WTC11 (cell line): ENCODE measurements at regions not wholly inside any gene's neighbourhood (a gene's known extent, or its start where the extent isn't known, plus 50 kb on each side); places are given as distances from the start of the nearest gene placed in this dataset.

Source experiments
- ATAC-seq: fragments of 200-7000 bp; cut with Tn5 transposase; 2 replicates; pipeline ENCODE4 v1.10.0; 2021; ENCODE audit warnings: mild to moderate bottlenecking, moderate library complexity
- CTCF ChIA-PET: fragments of 300-600 bp; sonication (Branson Sonifier 250); formaldehyde crosslinking; loops from one replicate; lab custom pipeline; 2021; ENCODE audit warnings: antibody characterized with exemption; lab: Charles Lee
- POLR2A ChIA-PET: fragments of 350-600 bp; sonication (Branson Sonifier 250); formaldehyde crosslinking; loops from one replicate; lab custom pipeline; 2021; ENCODE audit warnings: antibody characterized with exemption; lab: Charles Lee
- DNase-seq: peaks from one replicate; pipeline ENCODE4 v3.0.0; 2021; ENCODE audit warnings: low spot score
- H3K27ac Mint-ChIP-seq: 2 replicates; pipeline ENCODE4 v1.8.0; 2021; ENCODE audit warnings: mixed read lengths
- H3K27me3 Mint-ChIP-seq: 2 replicates; pipeline ENCODE4 v1.8.0; 2021; ENCODE audit warnings: low read depth, mild to moderate bottlenecking, moderate library complexity, mixed read lengths
- H3K36me3 Mint-ChIP-seq: 2 replicates; pipeline ENCODE4 v1.8.0; 2021; ENCODE audit warnings: mixed read lengths
- H3K4me1 Mint-ChIP-seq: 2 replicates; pipeline ENCODE4 v1.8.0; 2022; ENCODE audit warnings: mixed read lengths
- H3K4me3 Mint-ChIP-seq: 2 replicates; pipeline ENCODE4 v1.8.0; 2021; ENCODE audit warnings: mild to moderate bottlenecking, moderate library complexity, mixed read lengths
- H3K9me3 Mint-ChIP-seq: 2 replicates; pipeline ENCODE4 v1.8.0; 2021; ENCODE audit warnings: mixed read lengths
- FOXJ3 ChIP-seq: sonication (generic); formaldehyde crosslinking; IDR thresholded peaks from 2 replicates; pipeline ENCODE4 v1.9.0; 2021; ENCODE audit warnings: missing genetic modification reagents, mild to moderate bottlenecking, borderline replicate concordance
- GTF2I ChIP-seq: fragments of 250-450 bp; sonication (Bioruptor Pico); conservative IDR thresholded peaks from 2 replicates; pipeline ENCODE4 v1.4.0; 2021; ENCODE audit warnings: mild to moderate bottlenecking
- NR2C2 ChIP-seq: sonication (generic); formaldehyde crosslinking; IDR thresholded peaks from 2 replicates; pipeline ENCODE4 v1.8.0; 2022; ENCODE audit warnings: mild to moderate bottlenecking, missing genetic modification reagents
- SMAD4 ChIP-seq: sonication (generic); formaldehyde crosslinking; IDR thresholded peaks from 2 replicates; pipeline ENCODE4 v1.8.0; 2022; ENCODE audit warnings: mild to moderate bottlenecking, missing genetic modification reagents
- SOX15 ChIP-seq: fragments of 250-450 bp; sonication (Bioruptor Pico); IDR thresholded peaks from 2 replicates; pipeline ENCODE4 v1.9.0; 2021; ENCODE audit warnings: mild to moderate bottlenecking
- TEAD1 ChIP-seq: sonication (generic); formaldehyde crosslinking; IDR thresholded peaks from 2 replicates; pipeline ENCODE4 v1.8.0; 2022; ENCODE audit warnings: mild to moderate bottlenecking, missing genetic modification reagents
- ZNF138 ChIP-seq: sonication (generic); formaldehyde crosslinking; conservative IDR thresholded peaks from 2 replicates; pipeline ENCODE4 v1.8.1; 2022; ENCODE audit warnings: mild to moderate bottlenecking, moderate library complexity, missing genetic modification reagents
- ZNF263 ChIP-seq: sonication (generic); formaldehyde crosslinking; IDR thresholded peaks from 2 replicates; pipeline ENCODE4 v1.8.1; 2022; ENCODE audit warnings: low read depth, mild to moderate bottlenecking, moderate library complexity, missing genetic modification reagents
- ZNF423 ChIP-seq: fragments of 250-450 bp; sonication (Bioruptor Pico); IDR thresholded peaks from 2 replicates; pipeline ENCODE4 v2.1.2; 2022; ENCODE audit warnings: mild to moderate bottlenecking, moderate library complexity
- TF ChIP-seq, protein P1 (sequence below): sonication (generic); formaldehyde crosslinking; IDR thresholded peaks from 2 replicates; pipeline ENCODE4 v1.8.0; 2023; ENCODE audit warnings: mild to moderate bottlenecking, missing genetic modification reagents
- TF ChIP-seq, protein P2 (sequence below): sonication (generic); formaldehyde crosslinking; IDR thresholded peaks from 2 replicates; pipeline ENCODE4 v1.8.0; 2022; ENCODE audit warnings: missing genetic modification reagents
- TF ChIP-seq, protein P3 (sequence below): sonication (generic); formaldehyde crosslinking; IDR thresholded peaks from 2 replicates; pipeline ENCODE4 v1.8.1; 2023; ENCODE audit warnings: mild to moderate bottlenecking, missing genetic modification reagents
- TF ChIP-seq, protein P4 (sequence below): fragments of 250-450 bp; sonication (Bioruptor Pico); IDR thresholded peaks from 2 replicates; pipeline ENCODE4 v1.9.0; 2021; ENCODE audit warnings: mild to moderate bottlenecking
- TF ChIP-seq, protein P5 (sequence below): sonication (generic); formaldehyde crosslinking; IDR thresholded peaks from 2 replicates; pipeline ENCODE4 v1.8.1; 2022; ENCODE audit warnings: mild to moderate bottlenecking, moderate library complexity, missing genetic modification reagents
- TF ChIP-seq, protein P6 (sequence below): fragments of 250-450 bp; sonication (Bioruptor Pico); IDR thresholded peaks from 2 replicates; pipeline ENCODE4 v1.9.0; 2021; ENCODE audit warnings: mild to moderate bottlenecking
- TF ChIP-seq, protein P7 (sequence below): sonication (generic); formaldehyde crosslinking; IDR thresholded peaks from 2 replicates; pipeline ENCODE4 v1.8.1; 2023; ENCODE audit warnings: mild to moderate bottlenecking, missing genetic modification reagents, borderline replicate concordance
- TF ChIP-seq, protein P8 (sequence below): sonication (generic); formaldehyde crosslinking; IDR thresholded peaks from 2 replicates; pipeline ENCODE4 v1.8.1; 2022; ENCODE audit warnings: low read depth, missing genetic modification reagents, borderline replicate concordance

DNA sequence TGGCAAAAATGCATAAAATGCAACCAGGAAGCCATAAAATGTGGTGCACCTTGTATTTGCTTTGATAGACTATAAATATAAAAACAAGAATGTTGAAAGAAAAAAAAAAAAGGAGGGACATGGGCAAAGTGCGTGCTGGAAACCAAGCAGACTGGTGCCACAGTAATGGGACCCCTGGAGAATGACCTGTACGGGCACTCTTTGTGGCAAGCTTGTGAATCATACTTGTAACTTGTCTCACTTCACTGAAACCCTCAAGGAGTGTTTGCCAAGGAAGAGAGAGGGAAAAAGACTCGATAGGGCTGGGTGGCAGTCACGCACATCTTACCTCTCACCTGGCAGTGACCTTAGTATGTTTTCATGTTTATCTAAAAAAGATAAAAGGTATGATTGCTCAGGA is 1183.6 kb downstream of the GATA3 start:
- H3K27ac Mint-ChIP-seq, result no peak overlapping the region
- no peak for DNase-seq
- no peak overlapping the region for H3K4me3 Mint-ChIP-seq
- no peaks in the 10 kb centered on the region for H3K27me3 Mint-ChIP-seq
- POLR2A ChIA-PET, result interaction anchor here (0.5 kb wide), 1 partner anchor 1185 kb away, joined by 3 read pairs; no protein-coding TSS in a partner anchor
- CTCF ChIA-PET, result no interaction called here
- TF ChIP-seq ZNF423, result no peak
- TF ChIP-seq, protein P1, sequence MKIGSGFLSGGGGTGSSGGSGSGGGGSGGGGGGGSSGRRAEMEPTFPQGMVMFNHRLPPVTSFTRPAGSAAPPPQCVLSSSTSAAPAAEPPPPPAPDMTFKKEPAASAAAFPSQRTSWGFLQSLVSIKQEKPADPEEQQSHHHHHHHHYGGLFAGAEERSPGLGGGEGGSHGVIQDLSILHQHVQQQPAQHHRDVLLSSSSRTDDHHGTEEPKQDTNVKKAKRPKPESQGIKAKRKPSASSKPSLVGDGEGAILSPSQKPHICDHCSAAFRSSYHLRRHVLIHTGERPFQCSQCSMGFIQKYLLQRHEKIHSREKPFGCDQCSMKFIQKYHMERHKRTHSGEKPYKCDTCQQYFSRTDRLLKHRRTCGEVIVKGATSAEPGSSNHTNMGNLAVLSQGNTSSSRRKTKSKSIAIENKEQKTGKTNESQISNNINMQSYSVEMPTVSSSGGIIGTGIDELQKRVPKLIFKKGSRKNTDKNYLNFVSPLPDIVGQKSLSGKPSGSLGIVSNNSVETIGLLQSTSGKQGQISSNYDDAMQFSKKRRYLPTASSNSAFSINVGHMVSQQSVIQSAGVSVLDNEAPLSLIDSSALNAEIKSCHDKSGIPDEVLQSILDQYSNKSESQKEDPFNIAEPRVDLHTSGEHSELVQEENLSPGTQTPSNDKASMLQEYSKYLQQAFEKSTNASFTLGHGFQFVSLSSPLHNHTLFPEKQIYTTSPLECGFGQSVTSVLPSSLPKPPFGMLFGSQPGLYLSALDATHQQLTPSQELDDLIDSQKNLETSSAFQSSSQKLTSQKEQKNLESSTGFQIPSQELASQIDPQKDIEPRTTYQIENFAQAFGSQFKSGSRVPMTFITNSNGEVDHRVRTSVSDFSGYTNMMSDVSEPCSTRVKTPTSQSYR (CRISPR knock-in tag), result no peak
- TF ChIP-seq SMAD4, result no peak
- TF ChIP-seq, protein P2, sequence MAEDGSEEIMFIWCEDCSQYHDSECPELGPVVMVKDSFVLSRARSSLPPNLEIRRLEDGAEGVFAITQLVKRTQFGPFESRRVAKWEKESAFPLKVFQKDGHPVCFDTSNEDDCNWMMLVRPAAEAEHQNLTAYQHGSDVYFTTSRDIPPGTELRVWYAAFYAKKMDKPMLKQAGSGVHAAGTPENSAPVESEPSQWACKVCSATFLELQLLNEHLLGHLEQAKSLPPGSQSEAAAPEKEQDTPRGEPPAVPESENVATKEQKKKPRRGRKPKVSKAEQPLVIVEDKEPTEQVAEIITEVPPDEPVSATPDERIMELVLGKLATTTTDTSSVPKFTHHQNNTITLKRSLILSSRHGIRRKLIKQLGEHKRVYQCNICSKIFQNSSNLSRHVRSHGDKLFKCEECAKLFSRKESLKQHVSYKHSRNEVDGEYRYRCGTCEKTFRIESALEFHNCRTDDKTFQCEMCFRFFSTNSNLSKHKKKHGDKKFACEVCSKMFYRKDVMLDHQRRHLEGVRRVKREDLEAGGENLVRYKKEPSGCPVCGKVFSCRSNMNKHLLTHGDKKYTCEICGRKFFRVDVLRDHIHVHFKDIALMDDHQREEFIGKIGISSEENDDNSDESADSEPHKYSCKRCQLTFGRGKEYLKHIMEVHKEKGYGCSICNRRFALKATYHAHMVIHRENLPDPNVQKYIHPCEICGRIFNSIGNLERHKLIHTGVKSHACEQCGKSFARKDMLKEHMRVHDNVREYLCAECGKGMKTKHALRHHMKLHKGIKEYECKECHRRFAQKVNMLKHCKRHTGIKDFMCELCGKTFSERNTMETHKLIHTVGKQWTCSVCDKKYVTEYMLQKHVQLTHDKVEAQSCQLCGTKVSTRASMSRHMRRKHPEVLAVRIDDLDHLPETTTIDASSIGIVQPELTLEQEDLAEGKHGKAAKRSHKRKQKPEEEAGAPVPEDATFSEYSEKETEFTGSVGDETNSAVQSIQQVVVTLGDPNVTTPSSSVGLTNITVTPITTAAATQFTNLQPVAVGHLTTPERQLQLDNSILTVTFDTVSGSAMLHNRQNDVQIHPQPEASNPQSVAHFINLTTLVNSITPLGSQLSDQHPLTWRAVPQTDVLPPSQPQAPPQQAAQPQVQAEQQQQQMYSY (CRISPR knock-in tag), result no peak
- TF ChIP-seq SOX15, result no peak
- TF ChIP-seq, protein P3, sequence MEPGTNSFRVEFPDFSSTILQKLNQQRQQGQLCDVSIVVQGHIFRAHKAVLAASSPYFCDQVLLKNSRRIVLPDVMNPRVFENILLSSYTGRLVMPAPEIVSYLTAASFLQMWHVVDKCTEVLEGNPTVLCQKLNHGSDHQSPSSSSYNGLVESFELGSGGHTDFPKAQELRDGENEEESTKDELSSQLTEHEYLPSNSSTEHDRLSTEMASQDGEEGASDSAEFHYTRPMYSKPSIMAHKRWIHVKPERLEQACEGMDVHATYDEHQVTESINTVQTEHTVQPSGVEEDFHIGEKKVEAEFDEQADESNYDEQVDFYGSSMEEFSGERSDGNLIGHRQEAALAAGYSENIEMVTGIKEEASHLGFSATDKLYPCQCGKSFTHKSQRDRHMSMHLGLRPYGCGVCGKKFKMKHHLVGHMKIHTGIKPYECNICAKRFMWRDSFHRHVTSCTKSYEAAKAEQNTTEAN (CRISPR knock-in tag), result no peak
- TF ChIP-seq TEAD1 (CRISPR knock-in tag), result no peak
- TF ChIP-seq, protein P4, sequence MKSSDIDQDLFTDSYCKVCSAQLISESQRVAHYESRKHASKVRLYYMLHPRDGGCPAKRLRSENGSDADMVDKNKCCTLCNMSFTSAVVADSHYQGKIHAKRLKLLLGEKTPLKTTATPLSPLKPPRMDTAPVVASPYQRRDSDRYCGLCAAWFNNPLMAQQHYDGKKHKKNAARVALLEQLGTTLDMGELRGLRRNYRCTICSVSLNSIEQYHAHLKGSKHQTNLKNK, result no peak
- no peak for TF ChIP-seq ZNF138 (CRISPR knock-in tag)
- no peak for TF ChIP-seq NR2C2 (CRISPR knock-in tag)
- TF ChIP-seq ZNF263 (CRISPR knock-in tag), result no peak
- TF ChIP-seq FOXJ3, result no peak
- TF ChIP-seq, protein P5, sequence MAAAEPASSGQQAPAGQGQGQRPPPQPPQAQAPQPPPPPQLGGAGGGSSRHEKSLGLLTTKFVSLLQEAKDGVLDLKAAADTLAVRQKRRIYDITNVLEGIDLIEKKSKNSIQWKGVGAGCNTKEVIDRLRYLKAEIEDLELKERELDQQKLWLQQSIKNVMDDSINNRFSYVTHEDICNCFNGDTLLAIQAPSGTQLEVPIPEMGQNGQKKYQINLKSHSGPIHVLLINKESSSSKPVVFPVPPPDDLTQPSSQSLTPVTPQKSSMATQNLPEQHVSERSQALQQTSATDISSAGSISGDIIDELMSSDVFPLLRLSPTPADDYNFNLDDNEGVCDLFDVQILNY (CRISPR knock-in tag), result no peak
- TF ChIP-seq, protein P6, sequence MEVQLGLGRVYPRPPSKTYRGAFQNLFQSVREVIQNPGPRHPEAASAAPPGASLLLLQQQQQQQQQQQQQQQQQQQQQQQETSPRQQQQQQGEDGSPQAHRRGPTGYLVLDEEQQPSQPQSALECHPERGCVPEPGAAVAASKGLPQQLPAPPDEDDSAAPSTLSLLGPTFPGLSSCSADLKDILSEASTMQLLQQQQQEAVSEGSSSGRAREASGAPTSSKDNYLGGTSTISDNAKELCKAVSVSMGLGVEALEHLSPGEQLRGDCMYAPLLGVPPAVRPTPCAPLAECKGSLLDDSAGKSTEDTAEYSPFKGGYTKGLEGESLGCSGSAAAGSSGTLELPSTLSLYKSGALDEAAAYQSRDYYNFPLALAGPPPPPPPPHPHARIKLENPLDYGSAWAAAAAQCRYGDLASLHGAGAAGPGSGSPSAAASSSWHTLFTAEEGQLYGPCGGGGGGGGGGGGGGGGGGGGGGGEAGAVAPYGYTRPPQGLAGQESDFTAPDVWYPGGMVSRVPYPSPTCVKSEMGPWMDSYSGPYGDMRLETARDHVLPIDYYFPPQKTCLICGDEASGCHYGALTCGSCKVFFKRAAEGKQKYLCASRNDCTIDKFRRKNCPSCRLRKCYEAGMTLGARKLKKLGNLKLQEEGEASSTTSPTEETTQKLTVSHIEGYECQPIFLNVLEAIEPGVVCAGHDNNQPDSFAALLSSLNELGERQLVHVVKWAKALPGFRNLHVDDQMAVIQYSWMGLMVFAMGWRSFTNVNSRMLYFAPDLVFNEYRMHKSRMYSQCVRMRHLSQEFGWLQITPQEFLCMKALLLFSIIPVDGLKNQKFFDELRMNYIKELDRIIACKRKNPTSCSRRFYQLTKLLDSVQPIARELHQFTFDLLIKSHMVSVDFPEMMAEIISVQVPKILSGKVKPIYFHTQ (CRISPR knock-in tag), result no peak
- TF ChIP-seq, protein P7, sequence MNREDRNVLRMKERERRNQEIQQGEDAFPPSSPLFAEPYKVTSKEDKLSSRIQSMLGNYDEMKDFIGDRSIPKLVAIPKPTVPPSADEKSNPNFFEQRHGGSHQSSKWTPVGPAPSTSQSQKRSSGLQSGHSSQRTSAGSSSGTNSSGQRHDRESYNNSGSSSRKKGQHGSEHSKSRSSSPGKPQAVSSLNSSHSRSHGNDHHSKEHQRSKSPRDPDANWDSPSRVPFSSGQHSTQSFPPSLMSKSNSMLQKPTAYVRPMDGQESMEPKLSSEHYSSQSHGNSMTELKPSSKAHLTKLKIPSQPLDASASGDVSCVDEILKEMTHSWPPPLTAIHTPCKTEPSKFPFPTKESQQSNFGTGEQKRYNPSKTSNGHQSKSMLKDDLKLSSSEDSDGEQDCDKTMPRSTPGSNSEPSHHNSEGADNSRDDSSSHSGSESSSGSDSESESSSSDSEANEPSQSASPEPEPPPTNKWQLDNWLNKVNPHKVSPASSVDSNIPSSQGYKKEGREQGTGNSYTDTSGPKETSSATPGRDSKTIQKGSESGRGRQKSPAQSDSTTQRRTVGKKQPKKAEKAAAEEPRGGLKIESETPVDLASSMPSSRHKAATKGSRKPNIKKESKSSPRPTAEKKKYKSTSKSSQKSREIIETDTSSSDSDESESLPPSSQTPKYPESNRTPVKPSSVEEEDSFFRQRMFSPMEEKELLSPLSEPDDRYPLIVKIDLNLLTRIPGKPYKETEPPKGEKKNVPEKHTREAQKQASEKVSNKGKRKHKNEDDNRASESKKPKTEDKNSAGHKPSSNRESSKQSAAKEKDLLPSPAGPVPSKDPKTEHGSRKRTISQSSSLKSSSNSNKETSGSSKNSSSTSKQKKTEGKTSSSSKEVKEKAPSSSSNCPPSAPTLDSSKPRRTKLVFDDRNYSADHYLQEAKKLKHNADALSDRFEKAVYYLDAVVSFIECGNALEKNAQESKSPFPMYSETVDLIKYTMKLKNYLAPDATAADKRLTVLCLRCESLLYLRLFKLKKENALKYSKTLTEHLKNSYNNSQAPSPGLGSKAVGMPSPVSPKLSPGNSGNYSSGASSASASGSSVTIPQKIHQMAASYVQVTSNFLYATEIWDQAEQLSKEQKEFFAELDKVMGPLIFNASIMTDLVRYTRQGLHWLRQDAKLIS, result no peak
- TF ChIP-seq, protein P8, sequence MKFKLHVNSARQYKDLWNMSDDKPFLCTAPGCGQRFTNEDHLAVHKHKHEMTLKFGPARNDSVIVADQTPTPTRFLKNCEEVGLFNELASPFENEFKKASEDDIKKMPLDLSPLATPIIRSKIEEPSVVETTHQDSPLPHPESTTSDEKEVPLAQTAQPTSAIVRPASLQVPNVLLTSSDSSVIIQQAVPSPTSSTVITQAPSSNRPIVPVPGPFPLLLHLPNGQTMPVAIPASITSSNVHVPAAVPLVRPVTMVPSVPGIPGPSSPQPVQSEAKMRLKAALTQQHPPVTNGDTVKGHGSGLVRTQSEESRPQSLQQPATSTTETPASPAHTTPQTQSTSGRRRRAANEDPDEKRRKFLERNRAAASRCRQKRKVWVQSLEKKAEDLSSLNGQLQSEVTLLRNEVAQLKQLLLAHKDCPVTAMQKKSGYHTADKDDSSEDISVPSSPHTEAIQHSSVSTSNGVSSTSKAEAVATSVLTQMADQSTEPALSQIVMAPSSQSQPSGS (CRISPR knock-in tag), result no peak
- no peak for TF ChIP-seq GTF2I (CRISPR knock-in tag)
- TF ChIP-seq, all 79 proteins: peak for 0
- no peak for ATAC-seq
- Mint-ChIP-seq H3K4me1 (no peaks in the 10 kb centered on the region), H3K36me3 (no peaks in the 10 kb centered on the region), H3K9me3 (no peaks in the 10 kb centered on the region)
